ENCODE measurements at regions not wholly inside any gene's neighbourhood (a gene's known extent, or its start where the extent isn't known, plus 50 kb on each side); places are given as distances from the start of the nearest gene placed in this dataset.

DNA sequence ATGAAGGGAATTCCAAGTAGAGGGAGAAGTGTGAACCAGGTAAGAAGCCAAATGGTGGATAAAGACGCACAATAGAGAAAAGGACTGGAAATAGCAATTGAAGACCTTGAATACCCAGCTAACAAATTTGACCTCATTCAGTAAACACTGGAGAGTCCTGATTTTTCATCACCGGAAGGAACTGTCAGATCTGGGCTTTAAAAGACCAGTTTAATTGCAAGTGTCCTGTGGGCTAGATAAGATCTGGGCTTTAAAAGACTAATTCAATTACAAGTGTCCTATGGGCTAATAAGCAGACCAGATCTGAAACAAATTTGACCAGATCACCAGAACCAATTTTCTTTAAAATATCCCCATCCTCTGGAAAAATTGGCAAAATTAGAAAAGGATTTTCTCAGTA is 380.0 kb downstream of the ACTL7B start:
- Histone ChIP-seq H3K9me3 (no peaks in the 10 kb centered on the region), H3K36me3 (no peaks in the 10 kb centered on the region), H3K27ac (no peak overlapping the region), H3K4me3 (no peak overlapping the region), H3K4me1 (peaks cover 3 to 28% (median 18%) of the 10 kb centered on the region in 9 donors), H3K27me3 (no peaks in the 10 kb centered on the region)
- no peak for DNase-seq
- 74 to 81% methylated on average over 2 of the region's 2 CpGs for WGBS, 2 donors
- no peak for ATAC-seq
- intact Hi-C loops (cut with DNase I), result no loop called here
- TF ChIP-seq, protein P1, sequence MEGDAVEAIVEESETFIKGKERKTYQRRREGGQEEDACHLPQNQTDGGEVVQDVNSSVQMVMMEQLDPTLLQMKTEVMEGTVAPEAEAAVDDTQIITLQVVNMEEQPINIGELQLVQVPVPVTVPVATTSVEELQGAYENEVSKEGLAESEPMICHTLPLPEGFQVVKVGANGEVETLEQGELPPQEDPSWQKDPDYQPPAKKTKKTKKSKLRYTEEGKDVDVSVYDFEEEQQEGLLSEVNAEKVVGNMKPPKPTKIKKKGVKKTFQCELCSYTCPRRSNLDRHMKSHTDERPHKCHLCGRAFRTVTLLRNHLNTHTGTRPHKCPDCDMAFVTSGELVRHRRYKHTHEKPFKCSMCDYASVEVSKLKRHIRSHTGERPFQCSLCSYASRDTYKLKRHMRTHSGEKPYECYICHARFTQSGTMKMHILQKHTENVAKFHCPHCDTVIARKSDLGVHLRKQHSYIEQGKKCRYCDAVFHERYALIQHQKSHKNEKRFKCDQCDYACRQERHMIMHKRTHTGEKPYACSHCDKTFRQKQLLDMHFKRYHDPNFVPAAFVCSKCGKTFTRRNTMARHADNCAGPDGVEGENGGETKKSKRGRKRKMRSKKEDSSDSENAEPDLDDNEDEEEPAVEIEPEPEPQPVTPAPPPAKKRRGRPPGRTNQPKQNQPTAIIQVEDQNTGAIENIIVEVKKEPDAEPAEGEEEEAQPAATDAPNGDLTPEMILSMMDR (IDR thresholded peaks at IDR 0.05), result no peak

DNA sequence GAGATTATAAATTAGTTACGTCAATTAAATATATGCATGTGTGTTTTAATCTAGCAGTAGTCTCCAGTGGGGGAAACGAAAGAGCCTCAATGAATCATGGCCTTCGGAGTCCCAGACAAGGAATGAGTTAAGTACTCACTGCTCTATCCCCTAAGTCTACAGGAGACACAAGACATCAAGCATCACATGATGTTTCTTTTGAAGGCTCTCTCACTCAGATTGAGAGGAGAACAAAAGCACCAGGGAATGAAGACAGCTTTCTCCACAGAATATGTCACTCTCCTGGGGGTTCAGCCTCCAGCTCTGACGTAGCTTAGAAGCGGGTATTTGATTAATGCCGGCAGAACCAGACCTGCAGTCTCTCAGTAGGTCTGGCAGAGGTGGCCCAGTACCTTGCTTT is 381.4 kb downstream of the ACTL7B start:
- Histone ChIP-seq H3K27ac (no peak overlapping the region), H3K4me1 (peaks cover 3 to 33% (median 18%) of the 10 kb centered on the region in 9 donors), H3K27me3 (no peaks in the 10 kb centered on the region), H3K9me3 (no peaks in the 10 kb centered on the region), H3K36me3 (no peaks in the 10 kb centered on the region), H3K4me3 (no peak overlapping the region)
- TF ChIP-seq, protein P1 (IDR thresholded peaks at IDR 0.05), result no peak
- no peak for ATAC-seq
- intact Hi-C loops (cut with DNase I), result loop anchor here in 1 of 10 donors (5.0 kb wide), 1 partner anchor 88 kb away; no protein-coding TSS in a partner anchor
- WGBS, 2 donors, result 57 to 59% methylated on average over 6 of the region's 6 CpGs
- no peak for DNase-seq

DNA sequence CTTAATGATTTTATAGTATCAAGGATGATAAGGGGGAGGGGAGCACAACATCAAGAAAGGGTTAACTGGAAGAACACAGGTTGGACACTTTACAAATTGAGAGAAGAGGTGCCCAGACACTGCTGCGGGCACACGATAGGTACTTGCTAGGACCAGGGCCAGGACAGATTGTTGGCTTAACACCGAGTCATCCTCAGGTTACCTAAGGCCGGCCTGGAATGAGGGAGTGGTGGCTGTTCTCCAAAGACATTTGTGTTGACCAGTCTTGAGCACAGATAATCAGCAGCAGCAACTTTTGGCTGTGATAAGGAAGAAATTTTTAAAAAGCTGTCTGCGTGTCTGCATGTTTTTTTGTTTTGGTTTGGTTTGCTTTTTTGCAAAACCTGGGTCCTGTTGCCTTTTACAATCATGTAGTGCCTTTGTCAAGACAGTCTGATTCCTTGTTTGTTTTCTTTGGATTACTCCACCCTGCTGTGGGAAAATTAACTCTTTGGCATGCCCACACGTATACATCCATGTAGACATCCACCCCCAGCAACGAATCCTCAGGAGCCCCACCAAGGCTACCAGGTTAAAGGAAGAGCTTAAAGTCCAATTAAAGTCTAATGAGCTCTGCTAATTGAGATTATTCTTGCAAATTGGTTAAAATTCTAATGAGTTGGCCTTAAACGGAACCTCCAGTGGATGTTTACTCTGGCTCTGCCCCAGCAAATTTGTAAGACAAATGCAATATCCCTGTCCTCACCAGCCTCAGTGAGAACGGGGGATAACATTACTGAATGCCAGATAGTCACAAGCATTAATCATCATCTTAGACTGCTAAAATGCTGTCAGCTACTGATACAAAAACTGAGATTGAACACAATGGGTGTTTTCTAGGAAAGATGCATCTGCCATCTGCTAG is 382.3 kb downstream of the ACTL7B start:
- H3K4me3 ChIP-seq, result no peak overlapping the region
- TF ChIP-seq, protein P1 (IDR thresholded peaks at IDR 0.05), result no peak
- ATAC-seq (peak in 5 of 8 donors; percentile 45 to 78 (median 53)), DNase-seq (no peak)
- no peaks in the 10 kb centered on the region for H3K36me3 ChIP-seq
- H3K4me1 ChIP-seq, result peaks cover 3 to 35% (median 18%) of the 10 kb centered on the region in 9 donors
- no peak overlapping the region for H3K27ac ChIP-seq
- intact Hi-C loops (cut with DNase I), result loop anchor here in 1 of 10 donors (5.0 kb wide), 1 partner anchor 89 kb away; no protein-coding TSS in a partner anchor
- WGBS, 2 donors, result 20 to 36% methylated on average over 9 of the region's 9 CpGs
- H3K27me3 ChIP-seq, result no peaks in the 10 kb centered on the region
- H3K9me3 ChIP-seq, result no peaks in the 10 kb centered on the region

DNA sequence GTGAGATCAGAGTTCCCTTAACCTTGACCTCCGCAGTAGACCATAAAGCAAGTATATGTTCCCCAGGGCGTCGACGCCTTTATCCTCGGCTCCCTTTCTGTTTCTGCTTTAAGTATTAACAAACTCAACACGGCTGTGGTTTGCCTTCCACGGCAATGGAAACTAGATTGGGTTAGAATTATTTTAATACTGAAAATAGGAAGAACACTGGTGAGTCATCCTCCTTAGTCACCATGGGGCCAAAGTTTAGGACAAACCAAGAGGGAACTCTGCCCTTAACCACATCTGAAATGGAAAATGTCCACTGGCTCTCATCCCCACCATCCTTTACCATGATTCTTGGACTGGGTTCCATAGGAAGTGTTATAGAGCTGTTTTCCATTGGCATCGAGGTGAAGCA is 386.1 kb downstream of the ACTL7B start:
- no peaks in the 10 kb centered on the region for H3K27me3 ChIP-seq
- peaks cover 3 to 38% (median 19%) of the 10 kb centered on the region in 9 donors for H3K4me1 ChIP-seq
- no peaks in the 10 kb centered on the region for H3K36me3 ChIP-seq
- TF ChIP-seq, protein P1 (IDR thresholded peaks at IDR 0.05), result no peak
- H3K9me3 ChIP-seq, result no peaks in the 10 kb centered on the region
- DNase-seq (no peak), ATAC-seq (no peak)
- H3K27ac ChIP-seq, result no peak overlapping the region
- WGBS, 2 donors, result 90% methylated on average over 8 of the region's 8 CpGs
- H3K4me3 ChIP-seq, result no peak overlapping the region
- intact Hi-C loops (cut with DNase I), result loop anchor here in 1 of 10 donors (5.0 kb wide), 1 partner anchor 93 kb away; no protein-coding TSS in a partner anchor

All from heart right ventricle (tissue), 16 donors.